ENCODE measurements at regions not wholly inside any gene's neighbourhood (a gene's known extent, or its start where the extent isn't known, plus 50 kb on each side); places are given as distances from the start of the nearest gene placed in this dataset.

GRCh38 chr11:122323754-122324421 is 207.9 kb upstream of the BLID start:
- BruUV-seq (replicated peaks) = no TSS peak
- H4K20me1 ChIP-seq (ENCODE audit: insufficient read depth) = no peaks in the 10 kb centered on the region
- H3K27me3 ChIP-seq (ENCODE audit: insufficient read depth, low read length) = no peaks in the 10 kb centered on the region
- H3K36me3 ChIP-seq (ENCODE audit: control insufficient read depth in 1 of 2, insufficient read depth in 2 of 2, low read length in 2 of 2) = no peaks in the 10 kb centered on the region
- no peaks in the 10 kb centered on the region for H3K79me2 ChIP-seq (ENCODE audit: insufficient read depth, low read length)
- no peak overlapping the region for H2AFZ ChIP-seq (ENCODE audit: low read depth, low read length, poor library complexity, severe bottlenecking)
- no peak overlapping the region for H3K4me2 ChIP-seq (ENCODE audit: low read length)
- H3K27ac ChIP-seq (ENCODE audit: low read depth, low read length) = no peak overlapping the region
- intact Hi-C loops (cut with micrococcal nuclease) = no loop called here
- POLR2A ChIA-PET = no interaction called here
- TF ChIP-seq YY1 (IDR thresholded peaks at IDR 0.05; ENCODE audit: extremely low read depth, insufficient replicate concordance, low read depth, low read length) = no peak
- no peak for TF ChIP-seq POLR2A (IDR thresholded peaks at IDR 0.05; ENCODE audit: borderline replicate concordance, extremely low read depth, insufficient read depth, insufficient read length)
- no peak for TF ChIP-seq SRF (IDR thresholded peaks at IDR 0.05; ENCODE audit: low read depth)
- TF ChIP-seq CTCF (IDR thresholded peaks at IDR 0.05 in 2 of 3, conservative IDR thresholded peaks at IDR 0.05 in 1 of 3; ENCODE audit: borderline replicate concordance in 1 of 3, insufficient read depth in 1 of 3, low read depth in 2 of 3, low read length in 2 of 3) = no peak
- TF ChIP-seq SIN3A (IDR thresholded peaks at IDR 0.05; ENCODE audit: low read depth) = no peak
- TF ChIP-seq RAD21 (IDR thresholded peaks at IDR 0.05; ENCODE audit: low read depth) = no peak
- TF ChIP-seq CBX3 (IDR thresholded peaks at IDR 0.05; ENCODE audit: low read depth) = no peak
- TF ChIP-seq EZH2 (IDR thresholded peaks at IDR 0.05) = no peak
- ATAC-seq (no peak), DNase-seq (ENCODE audit: low read depth, low spot score) (no peak)
- H3K4me3 ChIP-seq (replicated peaks in 1 of 2; ENCODE audit: low read depth in 1 of 2, low read length in 2 of 2) = no peak overlapping the region
- no peaks in the 10 kb centered on the region for H3K9me2 ChIP-seq (ENCODE audit: insufficient read depth)
- RAD21 ChIA-PET (ENCODE audit: low non-redundant PET in 1 of 2, low total read pairs in 2 of 2, uncharacterized antibody in 2 of 2, unreplicated experiment in 2 of 2) = no interaction called here
- no peak overlapping the region for H3K9ac ChIP-seq (ENCODE audit: low read length)
- CTCF ChIA-PET = no interaction called here
- no peaks in the 10 kb centered on the region for H3K4me1 ChIP-seq (ENCODE audit: control insufficient read depth in 1 of 2, insufficient read depth in 2 of 2, low read length in 2 of 2)
- no peaks in the 10 kb centered on the region for H3K9me3 ChIP-seq (ENCODE audit: control insufficient read depth in 1 of 2, insufficient read depth in 1 of 2, low read depth in 1 of 2, low read length in 2 of 2)

GRCh38 chr11:122322329-122322728 is 206.3 kb upstream of the BLID start:
- no TSS peak for BruUV-seq (replicated peaks)
- H3K9me3 ChIP-seq (ENCODE audit: control insufficient read depth in 1 of 2, insufficient read depth in 1 of 2, low read depth in 1 of 2, low read length in 2 of 2) = no peaks in the 10 kb centered on the region
- intact Hi-C loops (cut with micrococcal nuclease) = no loop called here
- H2AFZ ChIP-seq (ENCODE audit: low read depth, low read length, poor library complexity, severe bottlenecking) = no peak overlapping the region
- ChIA-PET POLR2A (interaction anchor here (1.1 kb wide), 1 partner anchor 9 kb away, joined by 3 read pairs; no protein-coding TSS in a partner anchor), CTCF (no interaction called here), RAD21 (ENCODE audit: low non-redundant PET in 1 of 2, low total read pairs in 2 of 2, uncharacterized antibody in 2 of 2, unreplicated experiment in 2 of 2) (no interaction called here)
- no peaks in the 10 kb centered on the region for H3K36me3 ChIP-seq (ENCODE audit: control insufficient read depth in 1 of 2, insufficient read depth in 2 of 2, low read length in 2 of 2)
- H3K27me3 ChIP-seq (ENCODE audit: insufficient read depth, low read length) = no peaks in the 10 kb centered on the region
- H3K4me1 ChIP-seq (ENCODE audit: control insufficient read depth in 1 of 2, insufficient read depth in 2 of 2, low read length in 2 of 2) = no peaks in the 10 kb centered on the region
- ATAC-seq = no peak
- H3K9ac ChIP-seq (ENCODE audit: low read length) = no peak overlapping the region
- DNase-seq (ENCODE audit: low read depth, low spot score) = no peak
- no peaks in the 10 kb centered on the region for H4K20me1 ChIP-seq (ENCODE audit: insufficient read depth)
- H3K9me2 ChIP-seq (ENCODE audit: insufficient read depth) = no peaks in the 10 kb centered on the region
- H3K4me2 ChIP-seq (ENCODE audit: low read length) = no peak overlapping the region
- no peaks in the 10 kb centered on the region for H3K79me2 ChIP-seq (ENCODE audit: insufficient read depth, low read length)
- no peak overlapping the region for H3K27ac ChIP-seq (ENCODE audit: low read depth, low read length)
- no peak overlapping the region for H3K4me3 ChIP-seq (replicated peaks in 1 of 2; ENCODE audit: low read depth in 1 of 2, low read length in 2 of 2)
- TF ChIP-seq TCF7L2 (IDR thresholded peaks at IDR 0.05; ENCODE audit: borderline replicate concordance, extremely low read depth, insufficient read depth, insufficient read length) (no peak), POLR2A (IDR thresholded peaks at IDR 0.05; ENCODE audit: borderline replicate concordance, extremely low read depth, insufficient read depth, insufficient read length) (no peak), EZH2 (IDR thresholded peaks at IDR 0.05) (no peak), ZNF274 (IDR thresholded peaks at IDR 0.05; ENCODE audit: low read depth, low read length) (no peak), REST (IDR thresholded peaks at IDR 0.05; ENCODE audit: low read depth) (no peak), ELF1 (IDR thresholded peaks at IDR 0.05; ENCODE audit: borderline replicate concordance, low read depth) (no peak), RAD21 (IDR thresholded peaks at IDR 0.05; ENCODE audit: low read depth) (no peak), CEBPB (IDR thresholded peaks at IDR 0.05; ENCODE audit: low read depth) (no peak), CBX3 (IDR thresholded peaks at IDR 0.05; ENCODE audit: low read depth) (no peak)

Measured in HCT116 (cell line).